ENCODE measurements at regions not wholly inside any gene's neighbourhood (a gene's known extent, or its start where the extent isn't known, plus 50 kb on each side); places are given as distances from the start of the nearest gene placed in this dataset.

DNA sequence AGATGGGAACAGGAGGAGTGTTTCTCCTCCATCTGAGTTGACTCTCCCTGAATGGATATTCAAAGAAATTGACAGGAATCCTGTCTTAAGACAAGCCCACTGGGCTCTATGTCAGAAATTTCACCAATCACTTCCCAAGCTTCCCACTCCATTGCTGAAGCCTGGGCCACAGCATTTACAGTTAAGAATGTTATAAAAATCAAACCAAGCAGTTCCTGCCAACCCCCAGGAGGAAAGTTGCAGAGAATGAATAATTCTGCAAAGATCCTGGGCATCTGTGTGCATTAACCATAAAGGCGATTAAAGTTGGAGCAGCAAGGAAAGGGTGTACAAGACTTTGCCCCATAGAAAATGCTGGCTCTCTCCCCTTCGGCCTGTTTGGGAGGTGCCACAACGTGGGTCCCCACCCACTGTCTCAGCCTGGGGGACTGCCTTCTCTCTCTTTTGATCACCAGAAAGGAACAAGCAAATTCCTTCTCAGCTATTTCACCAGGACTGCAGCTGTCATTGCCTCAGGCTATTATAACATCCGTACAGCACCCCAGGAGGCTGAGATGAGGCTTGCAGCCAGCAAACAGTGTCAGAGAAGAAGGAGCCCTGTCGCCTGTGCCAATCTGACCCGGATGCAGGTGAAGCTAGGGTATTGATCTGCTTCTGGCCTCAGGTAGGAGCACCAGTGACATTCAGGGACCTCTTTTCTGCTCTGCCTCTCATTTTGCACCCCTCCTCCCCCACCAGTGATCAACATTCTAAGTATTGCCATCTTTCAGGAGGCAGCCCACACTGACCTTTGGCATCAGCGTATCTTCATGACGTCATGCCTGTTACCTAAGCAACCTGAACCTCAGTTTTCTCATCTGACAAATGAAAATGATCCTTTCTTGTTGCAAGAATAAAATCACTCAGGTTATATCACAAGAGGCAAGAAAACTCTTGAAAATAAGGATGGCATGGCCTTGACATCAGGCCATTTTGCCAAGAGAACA is 219.0 kb downstream of the SH3BP4 start:
- DNase-seq = no peak

DNA sequence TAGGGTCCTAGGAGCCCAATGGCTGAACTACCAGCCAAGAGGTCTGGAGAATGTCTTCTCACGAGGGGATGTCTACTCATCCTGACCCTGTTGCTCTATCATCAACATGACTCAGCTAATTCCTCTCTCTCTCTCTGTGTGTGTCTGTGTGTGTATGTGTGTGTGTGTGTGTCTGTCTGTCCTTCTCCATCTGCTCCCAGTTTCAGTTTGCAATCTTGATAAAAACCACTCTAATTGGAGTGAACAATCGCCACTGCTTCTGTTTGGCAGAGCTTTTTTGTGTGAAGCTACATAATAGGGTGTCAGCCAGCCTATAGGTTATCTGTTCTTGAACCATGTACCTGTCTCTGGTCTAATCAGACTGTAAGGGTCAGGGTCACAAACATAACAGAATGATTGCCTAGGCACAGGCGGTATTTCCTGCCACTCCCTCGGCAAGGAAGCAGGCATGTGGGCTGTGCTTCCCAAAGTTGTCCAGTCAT is 219.8 kb downstream of the SH3BP4 start:
- DNase-seq = no peak

DNA sequence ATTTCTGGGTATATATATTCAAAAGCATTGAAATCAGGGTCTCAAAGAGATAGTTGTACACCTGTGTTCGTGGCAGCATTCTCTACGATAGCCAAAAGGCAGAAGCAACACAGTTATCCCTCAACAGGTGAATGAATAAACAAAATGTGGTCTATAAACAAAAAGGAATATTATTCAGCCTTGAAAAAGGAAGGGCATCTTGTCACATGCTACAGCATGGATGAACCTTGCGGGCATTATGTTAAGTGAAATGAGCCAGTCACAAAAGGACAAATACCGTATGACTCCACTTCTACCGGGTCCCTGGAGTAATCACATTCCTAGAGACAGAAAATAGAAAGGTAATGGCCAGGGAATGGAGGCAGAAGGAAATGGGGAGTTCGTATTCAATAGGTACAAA is 228.8 kb downstream of the SH3BP4 start:
- no peak for DNase-seq

DNA sequence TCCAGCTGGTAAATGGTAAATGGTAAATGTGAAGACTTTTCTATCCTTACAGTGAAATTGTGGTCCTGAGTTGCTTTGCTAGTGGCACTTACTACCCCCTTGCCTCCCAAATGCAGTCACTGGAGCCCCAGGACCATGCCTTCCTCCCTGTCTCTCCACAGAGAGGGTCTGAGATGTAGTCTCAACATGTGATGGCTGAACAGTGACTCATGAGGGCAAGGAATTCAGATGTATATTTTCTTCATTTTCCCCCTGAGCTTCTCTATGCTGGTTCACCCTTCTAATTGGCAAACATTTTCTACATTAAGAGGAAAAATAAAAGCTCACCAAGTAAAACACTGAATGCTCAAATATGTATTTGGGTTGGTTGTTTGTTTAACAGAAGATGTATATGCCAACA is 232.0 kb downstream of the SH3BP4 start:
- DNase-seq = no peak

DNA sequence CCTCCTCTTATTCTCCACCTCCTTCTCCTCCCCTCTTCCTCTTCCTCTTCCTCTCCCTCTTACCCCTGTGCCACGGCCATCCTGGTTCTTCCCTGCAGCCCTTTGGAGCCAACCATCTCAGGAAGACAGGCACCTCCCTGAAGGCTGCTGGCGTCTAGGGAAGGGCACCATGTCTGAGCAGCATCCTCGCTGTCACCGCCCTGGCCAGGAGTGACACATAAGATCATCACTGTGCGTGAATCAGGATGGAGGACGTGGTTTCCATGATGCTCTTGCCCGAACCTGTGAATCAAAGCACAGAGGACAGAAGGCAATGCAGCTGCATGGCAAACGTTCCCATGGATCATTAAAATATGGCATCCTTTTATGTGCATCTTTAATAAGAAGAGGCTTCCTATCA is 236.0 kb downstream of the SH3BP4 start:
- DNase-seq = no peak

DNA sequence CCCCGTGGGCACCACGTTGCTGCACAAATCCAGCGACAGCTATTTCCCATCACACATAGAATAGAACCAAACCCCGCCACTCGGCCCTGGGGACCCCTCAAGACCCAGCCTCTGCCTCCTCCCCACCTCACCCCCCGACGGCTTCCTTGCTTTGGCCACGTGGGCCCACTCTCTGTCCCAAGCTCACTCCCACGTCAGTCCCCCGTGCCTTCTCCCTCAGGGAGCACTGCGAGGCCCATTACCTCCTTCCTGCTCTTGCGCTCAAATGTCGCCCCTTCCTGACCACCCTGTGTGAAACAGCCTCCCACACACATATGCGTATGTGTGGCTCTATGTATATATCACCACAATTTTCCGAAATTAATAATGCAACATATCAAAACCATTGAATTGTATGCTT is 239.7 kb downstream of the SH3BP4 start:
- no peak for DNase-seq

DNA sequence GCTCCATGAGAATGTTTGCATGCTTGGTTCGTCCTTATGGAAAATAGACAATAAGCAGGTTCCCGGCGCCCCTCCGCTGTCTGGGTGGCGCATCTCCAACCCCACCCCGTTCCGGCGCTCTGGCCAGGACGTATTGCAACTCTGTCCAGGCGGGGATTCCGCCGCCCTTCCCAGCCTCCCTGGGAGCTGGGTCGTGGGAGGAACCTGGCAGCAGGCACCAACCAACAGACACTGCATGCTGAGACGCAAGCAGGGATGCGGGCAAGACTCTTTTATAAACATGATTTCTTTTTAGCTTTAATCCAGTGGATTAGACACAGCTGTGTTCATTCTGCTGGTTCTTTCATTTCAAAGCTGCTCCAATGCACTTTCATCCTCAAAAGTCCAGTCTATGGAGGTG is 240.2 kb downstream of the SH3BP4 start:
- DNase-seq = no peak

DNA sequence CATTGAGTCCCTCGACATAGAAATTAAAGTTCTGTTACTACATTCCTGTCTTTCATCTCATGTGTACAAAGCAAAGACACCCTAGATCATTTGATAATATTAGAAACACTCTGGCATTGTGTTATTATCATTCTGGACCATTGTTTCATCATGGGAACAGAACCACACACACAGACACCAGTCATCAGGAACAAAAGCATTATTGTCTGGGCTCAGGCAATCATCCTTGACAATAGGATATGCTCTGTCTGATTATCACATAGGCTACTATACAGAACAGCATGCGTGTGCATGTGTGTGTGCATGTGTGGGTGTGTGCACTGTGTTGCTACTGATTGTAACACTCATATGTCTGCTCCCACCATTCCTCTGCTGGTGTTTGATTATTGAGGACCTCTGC is 242.5 kb downstream of the SH3BP4 start:
- no peak for DNase-seq

DNA sequence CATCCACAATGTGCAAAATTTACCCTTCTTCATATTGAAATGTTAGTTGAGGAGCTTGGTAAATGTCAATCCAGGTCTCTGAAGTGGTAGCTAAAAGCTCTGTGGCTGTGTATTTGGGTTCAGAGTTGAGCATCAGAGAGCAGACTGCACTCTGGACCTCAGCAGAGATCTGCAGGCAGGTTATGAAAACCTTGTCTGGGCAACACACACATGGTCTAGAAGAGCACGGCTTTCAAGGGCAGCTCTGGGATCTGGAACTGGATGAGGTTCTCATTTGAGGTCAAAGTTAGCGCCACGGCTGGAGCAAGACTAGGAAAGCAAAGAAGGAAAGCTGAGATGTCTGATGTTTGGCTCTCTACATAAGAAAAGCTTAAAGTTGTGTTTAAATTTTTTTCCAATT is 243.0 kb downstream of the SH3BP4 start:
- no peak for DNase-seq

DNA sequence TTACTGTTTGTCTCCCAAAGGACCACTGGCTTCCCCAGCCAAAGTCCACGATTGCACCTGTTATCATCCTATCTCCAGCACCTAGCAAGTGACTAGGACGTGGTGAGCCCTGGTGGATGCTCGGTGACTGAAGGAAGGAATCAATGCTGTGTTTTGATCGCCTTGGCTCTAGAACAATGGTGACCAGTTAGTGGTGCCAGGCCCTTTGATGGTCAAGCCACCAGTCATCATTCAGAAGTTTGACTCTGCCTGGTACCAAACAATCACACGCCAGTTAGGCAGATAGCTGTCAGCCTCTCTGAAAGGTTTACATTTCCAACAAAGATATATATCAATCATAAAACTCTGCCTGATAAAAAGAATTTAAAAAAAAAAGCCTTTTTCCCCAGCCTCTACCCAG is 244.1 kb downstream of the SH3BP4 start:
- DNase-seq = no peak

DNA sequence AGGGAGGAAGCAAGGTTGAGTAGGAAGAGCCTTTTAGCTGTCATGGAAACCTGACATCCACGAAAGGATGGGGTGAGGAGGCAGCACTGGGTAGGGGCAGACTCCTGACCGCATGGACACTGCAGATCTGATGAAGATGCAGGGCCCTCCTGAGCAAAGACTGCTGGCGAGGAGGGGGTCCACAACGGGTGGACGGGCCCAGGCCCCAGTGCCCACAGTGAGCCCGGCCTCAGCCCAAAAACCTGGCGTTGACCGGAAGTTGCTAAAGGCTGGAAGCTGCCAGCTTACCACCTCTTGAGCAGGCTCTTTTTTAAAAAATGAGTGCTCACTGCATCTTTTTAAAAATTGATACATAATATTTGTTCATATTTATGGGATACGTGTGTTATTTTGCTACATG is 247.3 kb downstream of the SH3BP4 start:
- DNase-seq = no peak

DNA sequence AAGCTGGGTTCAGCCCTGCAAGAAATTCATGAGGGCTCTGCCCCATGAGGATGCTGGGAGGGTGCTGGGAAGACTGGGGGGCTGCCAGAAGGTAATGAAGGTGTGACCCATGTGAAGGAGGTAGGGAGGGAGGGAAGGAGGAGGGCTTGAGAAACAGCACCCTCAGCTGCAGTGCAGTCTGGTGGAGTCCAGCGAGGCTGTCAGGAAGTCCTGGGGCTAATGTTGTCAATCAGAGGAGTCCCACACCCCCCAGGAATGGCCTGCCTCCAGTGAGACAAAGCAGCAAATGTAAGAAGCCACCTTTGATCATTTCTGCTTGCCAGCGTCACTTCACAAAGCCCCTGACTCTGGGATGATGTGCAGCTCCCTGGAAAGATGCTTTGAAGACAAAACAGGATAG is 248.4 kb downstream of the SH3BP4 start:
- no peak for DNase-seq

DNA sequence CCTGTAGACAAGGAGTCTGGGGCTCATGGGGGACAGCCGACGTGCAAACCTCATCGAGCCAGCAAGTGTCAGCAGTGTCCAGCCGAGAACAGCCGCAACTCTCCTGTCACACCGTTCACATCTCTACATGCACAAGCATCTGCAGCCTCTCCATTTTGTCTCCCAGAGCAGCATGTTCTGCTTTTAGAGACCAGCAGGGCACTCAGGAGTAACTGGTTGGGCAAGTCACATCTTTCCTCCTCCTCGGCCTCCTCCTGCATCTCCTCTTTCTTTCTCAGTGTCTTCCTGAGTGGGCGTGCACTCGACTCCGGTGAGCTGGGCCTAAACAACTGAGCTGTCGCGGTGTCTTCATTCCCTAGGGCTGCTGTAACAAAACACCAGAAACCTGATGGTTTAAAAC is 249.9 kb downstream of the SH3BP4 start:
- DNase-seq = no peak

DNA sequence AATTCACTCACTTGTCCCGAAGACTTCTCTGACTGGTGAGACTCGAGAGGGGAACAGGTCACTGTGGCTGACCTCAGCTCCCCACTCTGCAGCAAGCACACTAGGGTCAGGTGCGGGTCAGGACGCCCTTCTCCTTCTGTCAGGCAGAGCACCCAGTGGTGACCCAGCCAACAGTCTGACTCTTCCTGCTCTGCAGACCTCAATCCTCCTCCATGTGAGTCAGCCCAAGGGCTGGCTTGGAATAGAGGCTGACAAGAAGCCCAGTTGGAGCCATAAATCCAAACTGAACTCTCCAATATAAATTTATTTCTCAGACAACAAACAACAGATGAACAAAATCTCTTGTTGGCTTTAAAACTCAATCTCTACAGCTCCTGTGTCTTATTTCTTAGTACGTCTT is 253.1 kb downstream of the SH3BP4 start:
- DNase-seq = no peak

DNA sequence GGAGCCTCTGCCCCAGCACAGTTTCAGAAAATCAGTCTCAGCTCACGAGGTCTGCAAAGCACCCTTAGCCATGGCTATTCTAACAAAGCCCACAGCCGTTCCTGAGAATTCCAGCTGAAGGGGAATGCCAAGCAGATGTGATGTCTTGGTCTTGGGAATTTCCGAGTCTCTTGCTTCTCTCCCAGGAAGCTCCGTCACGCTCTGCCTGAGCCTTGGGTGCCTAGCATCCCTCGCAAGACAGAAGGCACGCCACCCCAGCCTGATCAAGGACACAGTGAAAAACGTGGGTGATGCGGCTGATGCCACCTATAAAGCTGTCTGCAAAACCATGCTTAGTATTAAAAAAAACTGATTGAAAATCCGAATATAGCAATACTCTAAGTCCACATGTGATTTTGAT is 254.6 kb downstream of the SH3BP4 start:
- no peak for DNase-seq

DNA sequence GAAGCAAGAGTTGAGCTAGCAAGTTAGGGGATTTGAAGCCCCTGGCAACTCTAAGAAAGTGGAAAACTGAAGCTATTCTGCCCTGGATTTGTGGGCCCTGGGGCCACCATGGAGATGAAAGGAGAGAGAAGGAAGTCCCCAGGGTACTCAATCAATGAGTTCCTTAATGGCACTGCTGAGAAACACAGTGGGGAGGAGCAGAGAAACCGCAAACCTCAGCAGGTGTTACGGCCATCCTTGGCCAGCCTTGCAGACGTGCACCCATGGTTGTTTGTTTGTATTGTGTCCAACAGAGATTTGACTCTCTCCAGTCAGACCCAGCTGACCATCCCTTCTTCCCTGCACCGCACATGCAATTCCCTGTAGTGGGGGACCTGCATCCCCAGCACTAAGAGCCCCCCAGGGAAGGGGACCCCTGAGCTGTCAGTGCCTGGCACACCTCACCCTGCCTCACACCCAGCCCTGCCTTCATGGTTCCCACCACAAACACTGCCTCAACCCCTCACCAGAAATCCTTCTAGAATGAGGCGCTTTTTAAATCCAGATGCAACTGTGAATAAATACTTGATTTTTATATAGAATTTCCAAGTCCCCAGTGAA is 255.3 kb downstream of the SH3BP4 start:
- DNase-seq = no peak

DNA sequence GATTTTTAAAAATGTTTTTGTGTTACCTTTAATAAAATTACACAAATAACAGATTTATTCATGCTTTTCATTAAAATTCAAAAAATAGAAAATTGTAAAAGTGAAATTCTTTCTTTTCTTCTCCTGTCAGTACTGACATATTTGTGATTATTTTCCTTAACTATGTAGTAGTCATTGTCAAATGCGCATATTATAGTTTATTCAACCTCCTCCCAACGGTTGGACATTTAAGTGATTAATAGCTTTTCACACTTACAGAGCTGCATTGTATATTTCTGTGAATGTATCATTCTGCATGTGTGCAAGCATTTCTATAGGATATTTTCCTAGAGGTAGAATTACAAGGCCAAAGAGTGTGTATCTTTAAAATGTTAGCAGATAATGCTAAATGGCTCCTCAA is 259.2 kb downstream of the SH3BP4 start:
- no peak for DNase-seq

DNA sequence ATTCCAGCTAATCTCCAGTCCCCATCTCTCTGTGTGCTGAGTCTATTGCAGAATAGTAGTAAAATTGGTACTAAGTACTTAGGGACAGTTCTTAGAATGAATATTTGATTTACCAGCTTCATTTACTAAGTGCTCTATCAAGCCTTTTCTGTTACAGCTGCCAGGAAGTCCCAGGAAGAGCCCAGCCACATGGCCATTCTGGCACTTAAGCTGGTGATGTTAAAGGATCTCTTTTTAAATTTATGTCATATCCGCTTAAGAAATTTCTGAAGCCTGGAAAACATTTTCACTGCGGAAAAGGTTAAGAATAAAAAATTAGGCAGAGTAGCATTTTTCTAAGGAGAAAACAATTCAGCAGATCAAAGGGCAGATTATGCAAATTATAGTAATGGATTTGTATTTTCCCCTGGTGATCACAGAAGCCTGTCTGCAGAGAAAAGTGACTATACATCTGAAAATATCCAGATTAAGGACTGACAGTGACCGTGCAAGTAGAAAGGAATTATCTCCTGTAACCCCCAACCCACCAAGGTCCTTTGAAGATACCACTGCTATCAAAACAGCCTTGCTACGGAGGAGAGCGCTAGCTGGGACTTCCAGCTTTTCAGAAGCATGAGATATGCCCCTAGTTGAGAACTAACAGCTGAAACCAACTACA is 260.8 kb downstream of the SH3BP4 start:
- no peak for DNase-seq

DNA sequence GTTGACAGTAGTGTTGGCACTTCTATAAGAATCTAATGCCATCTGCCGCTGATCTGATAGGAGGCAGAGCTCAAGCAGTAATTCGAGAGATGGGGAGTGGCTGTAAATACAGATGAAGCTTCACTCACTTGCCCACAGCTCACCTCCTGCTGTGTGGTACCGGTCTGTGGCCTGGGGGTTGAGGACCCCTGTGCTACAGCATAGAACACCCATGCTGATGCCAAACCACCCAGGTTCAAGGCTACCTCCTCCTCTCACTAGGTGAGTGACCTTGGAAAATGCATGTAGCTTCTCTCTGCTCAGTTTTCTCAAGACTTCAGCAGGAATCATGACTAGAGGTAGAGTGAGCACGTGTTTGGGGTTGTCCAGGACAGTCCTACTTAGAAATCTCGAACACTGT is 263.4 kb downstream of the SH3BP4 start:
- no peak for DNase-seq

DNA sequence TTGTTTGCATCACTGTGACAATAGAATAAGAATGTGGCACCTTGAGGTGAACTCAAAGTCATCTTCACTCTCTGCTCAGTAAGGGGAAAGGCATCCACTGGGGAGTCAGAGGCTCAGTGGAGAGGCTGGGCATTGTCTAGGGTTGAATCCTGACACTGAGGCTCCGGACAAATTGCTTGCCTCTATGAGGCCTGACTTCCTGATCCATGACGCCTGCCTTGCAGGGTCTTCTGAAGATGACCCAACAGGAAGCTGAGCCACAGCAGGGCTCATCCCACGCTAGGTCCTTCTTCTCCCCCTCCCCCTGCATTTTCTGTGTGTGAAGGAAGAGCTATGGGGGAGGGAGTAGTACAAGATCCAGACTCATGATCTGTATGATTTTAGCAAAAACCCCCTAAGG is 265.1 kb downstream of the SH3BP4 start:
- DNase-seq = no peak

DNA sequence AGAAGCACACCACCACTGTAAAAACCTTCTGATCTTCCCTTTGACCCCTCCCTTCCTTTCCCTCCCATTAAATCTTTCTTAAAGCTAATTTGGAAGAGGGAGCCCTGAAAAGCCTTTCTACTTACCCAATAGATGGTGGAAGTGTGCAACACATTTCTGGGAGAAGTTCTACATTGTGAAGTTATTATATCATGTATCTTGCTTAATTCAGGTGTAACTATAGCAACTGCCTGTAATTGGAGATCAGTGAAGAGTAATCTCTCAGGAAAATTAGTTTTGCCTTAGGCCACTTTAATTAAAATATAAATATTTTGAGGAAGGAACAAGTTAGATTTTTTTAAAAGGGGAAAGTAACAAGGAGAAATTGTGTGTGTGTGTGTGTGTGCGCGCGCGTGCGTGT is 266.0 kb downstream of the SH3BP4 start:
- no peak for DNase-seq

DNA sequence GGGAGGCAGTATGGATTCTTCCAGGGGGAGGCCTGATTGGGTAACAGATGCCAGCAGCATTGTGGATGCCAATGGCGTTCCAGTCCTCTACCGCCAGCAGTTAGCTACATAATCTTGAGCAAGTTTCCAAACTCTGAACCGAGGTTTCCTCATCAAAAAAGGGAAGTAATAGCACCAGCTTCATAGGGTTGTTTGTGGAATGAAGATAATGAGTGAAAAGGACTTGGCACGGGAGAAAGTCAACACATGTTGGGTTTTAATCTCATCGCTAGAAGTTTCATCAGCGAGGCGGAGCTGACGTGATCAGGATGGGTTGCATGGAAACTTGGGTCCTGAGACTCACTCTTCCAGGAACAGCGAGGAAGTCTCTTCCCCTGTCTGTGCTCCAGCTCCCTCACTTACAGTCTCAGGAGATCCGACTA is 266.7 kb downstream of the SH3BP4 start:
- DNase-seq = no peak

DNA sequence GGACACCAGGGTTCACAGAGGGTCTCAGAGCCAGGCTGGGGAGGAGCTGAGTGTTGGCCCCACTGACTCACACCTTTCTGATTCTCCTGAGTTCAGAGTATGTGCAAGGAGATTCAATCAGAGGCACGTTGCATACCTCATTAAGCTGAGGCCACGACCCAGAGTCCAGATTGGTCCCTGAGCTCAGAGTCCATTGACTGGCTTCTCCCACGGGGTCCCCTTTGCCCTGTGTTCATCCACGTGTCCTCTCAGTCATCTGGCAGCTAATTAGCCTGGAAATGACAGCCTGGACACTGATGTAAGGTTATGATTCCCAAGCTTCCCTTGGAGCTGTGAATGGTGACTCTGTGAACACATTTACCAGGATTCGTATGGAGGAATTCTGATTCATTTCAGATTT is 267.2 kb downstream of the SH3BP4 start:
- no peak for DNase-seq

DNA sequence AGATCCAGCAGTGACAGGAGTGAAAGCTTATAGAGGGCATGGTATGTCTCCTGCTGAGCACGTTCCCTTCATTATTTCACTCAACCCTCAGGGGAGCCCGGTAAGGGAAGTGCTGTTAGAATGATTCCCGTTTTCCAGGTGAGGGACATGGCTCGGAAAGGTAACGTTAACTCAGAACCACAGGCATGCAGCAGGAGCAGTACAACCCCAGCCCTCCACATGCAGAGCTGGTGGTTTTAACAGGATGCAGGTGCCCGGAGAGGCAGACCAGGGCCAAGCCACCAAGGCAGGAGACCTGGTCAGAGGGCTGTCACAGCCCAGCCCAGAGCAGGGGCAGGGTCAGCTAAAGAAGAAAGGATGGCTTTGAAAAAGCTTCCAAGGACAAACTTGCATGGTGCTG is 268.5 kb downstream of the SH3BP4 start:
- DNase-seq = no peak
